ENCODE measurements at regions not wholly inside any gene's neighbourhood (a gene's known extent, or its start where the extent isn't known, plus 50 kb on each side); places are given as distances from the start of the nearest gene placed in this dataset.

DNA sequence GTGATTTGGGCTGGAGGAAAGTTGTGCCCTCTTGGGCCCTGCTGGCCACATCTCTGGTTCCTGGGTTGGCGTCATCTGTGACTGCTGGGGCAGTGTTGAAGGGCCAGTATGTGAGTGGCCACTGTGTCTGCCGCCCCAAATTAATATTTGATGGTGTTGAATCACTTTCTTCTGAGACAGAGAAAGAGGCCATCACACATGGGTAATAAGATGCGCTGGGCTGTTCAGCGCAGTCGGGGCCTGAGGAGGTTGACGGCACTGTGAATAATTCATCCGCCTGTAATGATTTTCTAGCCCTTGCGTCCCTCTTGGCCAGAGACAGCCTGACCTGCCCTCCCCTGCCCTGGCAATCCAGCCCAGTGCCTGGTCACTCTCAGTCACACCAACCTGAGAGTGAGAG is 56.2 kb upstream of the BEGAIN start:
- no peak overlapping the region for H3K27ac ChIP-seq
- H3K4me1 ChIP-seq = peaks cover under 1 to 7% (median 2%) of the 10 kb centered on the region in 3 donors
- no peak overlapping the region for H3K4me3 ChIP-seq
- 82 to 96% methylated on average over 8 of the region's 8 CpGs for WGBS, 2 donors
- no peak for FAIRE-seq
- H3K9me3 ChIP-seq = no peaks in the 10 kb centered on the region
- H3K27me3 ChIP-seq = no peaks in the 10 kb centered on the region
- intact Hi-C loops (cut with DNase I) = loop anchor here in 1 of 3 donors (5.0 kb wide), 1 partner anchor 116 kb away; no protein-coding TSS in a partner anchor
- DNase-seq = no peak
- TF ChIP-seq CTCF (IDR thresholded peaks at IDR 0.05) = no peak
- no peaks in the 10 kb centered on the region for H3K36me3 ChIP-seq
- ATAC-seq = no peak

GRCh38 chr14:100644383-100644782 is 57.2 kb upstream of the BEGAIN start:
- H3K4me3 ChIP-seq = no peak overlapping the region
- DNase-seq (no peak), FAIRE-seq (no peak), ATAC-seq (no peak)
- H3K9me3 ChIP-seq = no peaks in the 10 kb centered on the region
- H3K27ac ChIP-seq = no peak overlapping the region
- TF ChIP-seq CTCF (IDR thresholded peaks at IDR 0.05) = no peak
- H3K4me1 ChIP-seq = peaks cover 4 to 15% (median 6%) of the 10 kb centered on the region in 3 donors
- 85 to 92% methylated on average over 6 of the region's 6 CpGs for WGBS, 2 donors
- no peaks in the 10 kb centered on the region for H3K36me3 ChIP-seq
- H3K27me3 ChIP-seq = no peaks in the 10 kb centered on the region
- intact Hi-C loops (cut with DNase I) = loop anchor here in 1 of 3 donors (5.0 kb wide), 1 partner anchor 117 kb away; no protein-coding TSS in a partner anchor

DNA sequence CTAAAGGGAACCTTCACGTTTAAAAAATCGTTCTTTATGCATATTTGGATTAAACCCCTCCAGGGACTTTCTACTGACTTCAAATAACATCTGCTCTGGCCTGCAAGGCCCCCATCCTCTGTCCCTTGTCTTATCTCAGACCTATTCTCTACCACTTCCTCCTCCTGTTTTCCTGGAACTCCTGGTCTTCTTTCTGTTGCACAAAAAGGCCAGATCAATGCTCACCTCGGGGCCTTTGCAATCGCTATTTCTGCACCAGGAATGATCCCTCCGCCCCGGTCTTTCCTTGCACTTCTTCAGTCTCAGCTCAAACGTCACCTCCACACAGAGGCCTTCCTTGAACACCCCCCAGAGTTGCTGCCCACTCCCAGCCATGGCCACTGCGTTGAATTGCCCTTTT is 57.6 kb upstream of the BEGAIN start:
- Histone ChIP-seq H3K36me3 (no peaks in the 10 kb centered on the region), H3K4me1 (peaks cover 4 to 18% (median 6%) of the 10 kb centered on the region in 3 donors), H3K4me3 (no peak overlapping the region), H3K9me3 (no peaks in the 10 kb centered on the region), H3K27me3 (no peaks in the 10 kb centered on the region), H3K27ac (no peak overlapping the region)
- ATAC-seq = no peak
- FAIRE-seq = no peak
- no peak for DNase-seq
- intact Hi-C loops (cut with DNase I) = loop anchor here in 2 of 3 donors (5.0 kb wide), 2 partner anchors 117 to 122 kb away; no protein-coding TSS in a partner anchor
- no peak for TF ChIP-seq CTCF (IDR thresholded peaks at IDR 0.05)
- WGBS, 2 donors = 63 to 78% methylated on average over 8 of the region's 8 CpGs

DNA sequence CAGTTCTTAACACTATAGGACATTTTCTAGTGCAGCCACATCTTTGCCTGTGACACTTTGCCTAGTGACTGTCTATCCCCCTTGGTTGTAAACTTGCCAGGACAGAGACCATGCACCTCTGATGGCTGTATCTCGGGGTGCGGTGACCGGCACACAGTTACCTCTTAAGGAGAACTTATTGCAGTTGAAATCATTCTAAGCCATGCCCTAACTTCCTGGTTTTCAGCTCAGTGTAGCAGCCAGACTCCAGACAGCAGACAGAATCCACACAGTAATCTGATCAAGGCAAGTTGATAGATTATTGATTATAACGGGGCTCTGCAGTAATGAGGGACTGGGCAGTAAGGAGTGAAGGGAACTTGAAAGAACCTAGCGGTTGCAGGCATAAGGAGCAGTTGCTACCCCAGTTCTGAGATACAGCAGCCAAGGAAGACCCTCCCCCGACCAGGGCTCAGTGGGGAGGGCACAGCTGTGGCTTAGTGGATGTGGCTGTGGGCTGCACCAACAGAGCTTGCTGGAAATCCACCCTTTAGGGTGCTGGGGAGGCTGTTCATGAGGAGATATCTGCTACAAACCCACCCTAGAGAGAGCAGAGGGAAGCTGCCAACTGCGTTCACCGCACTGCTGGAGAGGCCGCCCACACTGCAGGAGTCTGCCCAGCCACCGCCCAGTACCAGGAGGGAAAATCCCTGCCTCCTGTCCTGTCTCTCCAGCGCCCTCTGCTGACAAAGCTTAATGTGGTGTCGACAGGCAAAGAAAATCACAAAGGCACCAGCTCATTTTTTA is 58.2 kb upstream of the BEGAIN start:
- 33 to 36% methylated on average over 12 of the region's 12 CpGs for WGBS, 2 donors
- Histone ChIP-seq H3K4me3 (no peak overlapping the region), H3K27me3 (no peaks in the 10 kb centered on the region), H3K27ac (no peak overlapping the region), H3K9me3 (no peaks in the 10 kb centered on the region), H3K4me1 (peaks cover 4 to 21% (median 6%) of the 10 kb centered on the region in 3 donors), H3K36me3 (no peaks in the 10 kb centered on the region)
- TF ChIP-seq CTCF (IDR thresholded peaks at IDR 0.05) = peak; percentile 46 to 70 (median 68)
- DNase-seq (peak; percentile 84 to 93 (median 92)), ATAC-seq (peak; percentile 83 to 96 (median 92)), FAIRE-seq (no peak)
- intact Hi-C loops (cut with DNase I) = loop anchor here in 1 of 3 donors (5.0 kb wide), 1 partner anchor 123 kb away; no protein-coding TSS in a partner anchor

GRCh38 chr14:100645982-100646314 is 58.7 kb upstream of the BEGAIN start:
- Histone ChIP-seq H3K36me3 (no peaks in the 10 kb centered on the region), H3K27me3 (no peaks in the 10 kb centered on the region), H3K27ac (no peak overlapping the region), H3K4me3 (no peak overlapping the region), H3K9me3 (no peaks in the 10 kb centered on the region), H3K4me1 (peaks cover 4 to 21% (median 6%) of the 10 kb centered on the region in 3 donors)
- ATAC-seq = no peak
- intact Hi-C loops (cut with DNase I) = loop anchor here in 1 of 3 donors (5.0 kb wide), 1 partner anchor 124 kb away; no protein-coding TSS in a partner anchor
- no peak for FAIRE-seq
- DNase-seq = no peak
- TF ChIP-seq CTCF (IDR thresholded peaks at IDR 0.05) = no peak
- 39% methylated on average over 3 of the region's 3 CpGs for WGBS, 2 donors

All from pancreas (tissue), 10 donors.